ENCODE measurements at regions not wholly inside any gene's neighbourhood (a gene's known extent, or its start where the extent isn't known, plus 50 kb on each side); places are given as distances from the start of the nearest gene placed in this dataset.

DNA sequence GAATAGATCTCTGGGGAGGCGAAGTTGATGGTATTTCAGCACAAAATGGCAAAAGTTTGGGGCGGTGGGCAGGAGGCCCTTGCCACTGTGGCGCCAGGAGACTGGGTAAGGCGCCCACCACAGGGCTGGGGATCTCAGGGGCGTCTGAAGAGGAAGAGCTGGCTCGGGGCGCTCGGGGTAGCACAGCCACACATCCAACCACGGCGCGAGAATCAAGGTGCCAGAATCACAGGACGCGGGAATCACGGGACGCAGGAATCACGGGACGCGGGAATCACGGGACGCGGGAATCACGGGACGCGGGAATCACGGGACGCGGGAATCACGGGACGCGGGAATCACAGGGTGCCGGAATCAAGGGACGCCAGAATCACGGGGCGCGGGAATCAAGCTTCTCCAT lies 174.4 kb downstream of the TMEM18 start:
- no peak overlapping the region for H4K91ac ChIP-seq (ENCODE audit: low read depth, low read length, poor library complexity)
- no peaks in the 10 kb centered on the region for H3K79me1 ChIP-seq (ENCODE audit: low read depth, low read length)
- H3K23ac ChIP-seq (ENCODE audit: low read depth, low read length, poor library complexity): no peak overlapping the region
- DNase-seq (ENCODE audit: low spot score): no peak
- WGBS, 2 donors (ENCODE audit: extremely low coverage in 2 of 2, insufficient read length in 2 of 2, insufficient replicate concordance in 1 of 2): no CpG with 5 or more reads among the region's 35 CpGs
- H3K9me3 ChIP-seq (replicated peaks in 1 of 2; ENCODE audit: control insufficient read depth in 2 of 2, insufficient read depth in 1 of 2, low read depth in 1 of 2, low read length in 2 of 2): peaks cover 0 to 1% of the 10 kb centered on the region in 2 donors
- H2BK12ac ChIP-seq (ENCODE audit: low read length): no peak overlapping the region
- no peak overlapping the region for H3K4ac ChIP-seq (ENCODE audit: low read length)
- peaks cover 0 to 3% (median 0%) of the 10 kb centered on the region in 3 experiments for H3K27me3 ChIP-seq (ENCODE audit: control insufficient read depth in 3 of 3, insufficient read depth in 3 of 3, low read depth in 1 of 3, low read length in 3 of 3)
- H3K4me2 ChIP-seq (ENCODE audit: insufficient read depth, low read length, poor library complexity, severe bottlenecking): no peak overlapping the region
- no peak overlapping the region for H3K18ac ChIP-seq (ENCODE audit: low read length)
- H4K8ac ChIP-seq (ENCODE audit: low read depth, low read length): no peak overlapping the region
- no peak overlapping the region for H2BK5ac ChIP-seq (ENCODE audit: low read length)
- peaks cover 13 to 22% of the 10 kb centered on the region in 2 donors for H3K4me1 ChIP-seq (ENCODE audit: control insufficient read depth in 2 of 2, insufficient read depth in 1 of 2, low read depth in 1 of 2, low read length in 2 of 2)
- no peak overlapping the region for H3K27ac ChIP-seq (replicated peaks; ENCODE audit: low read length)
- H2BK120ac ChIP-seq (ENCODE audit: low read depth, low read length): no peak overlapping the region
- no peaks in the 10 kb centered on the region for H3K36me3 ChIP-seq (replicated peaks in 1 of 2; ENCODE audit: control insufficient read depth in 2 of 2, insufficient read depth in 2 of 2, low read length in 2 of 2)
- no peak overlapping the region for H3K4me3 ChIP-seq (ENCODE audit: low read length in 2 of 2)
- no peak overlapping the region for H2AK5ac ChIP-seq (ENCODE audit: low read depth, low read length)
- H3K14ac ChIP-seq (ENCODE audit: low read length): no peak overlapping the region
- no peak overlapping the region for H2BK15ac ChIP-seq (ENCODE audit: low read length)
- no peak overlapping the region for H3K9ac ChIP-seq (ENCODE audit: low read depth, low read length, poor library complexity)
- H2AFZ ChIP-seq (ENCODE audit: low read length): no peak overlapping the region

DNA sequence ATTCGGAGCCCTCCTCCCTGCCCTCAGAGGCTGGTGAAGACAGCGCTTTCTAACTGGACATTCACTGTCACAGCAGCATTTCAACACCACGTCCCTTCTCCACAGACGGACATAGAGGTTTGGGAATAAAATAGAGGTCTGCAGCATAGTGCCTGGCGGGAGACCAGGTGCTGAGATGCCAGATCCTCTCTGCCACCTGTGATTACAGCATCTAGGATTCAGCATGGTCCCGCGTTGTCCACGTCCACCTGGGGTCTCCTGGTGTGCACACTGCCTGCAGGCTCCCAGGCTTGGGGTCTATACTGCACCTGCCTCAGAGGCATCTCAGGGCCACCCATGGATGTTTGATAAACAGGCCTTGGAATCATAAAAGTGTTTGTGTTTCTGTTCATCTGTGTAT lies 175.5 kb downstream of the TMEM18 start:
- Histone ChIP-seq H3K14ac (ENCODE audit: low read length) (no peak overlapping the region), H3K79me1 (ENCODE audit: low read depth, low read length) (no peaks in the 10 kb centered on the region), H4K8ac (ENCODE audit: low read depth, low read length) (no peak overlapping the region), H3K23ac (ENCODE audit: low read depth, low read length, poor library complexity) (no peak overlapping the region), H2AK5ac (ENCODE audit: low read depth, low read length) (no peak overlapping the region), H2AFZ (ENCODE audit: low read length) (no peak overlapping the region), H2BK5ac (ENCODE audit: low read length) (no peak overlapping the region), H3K4me2 (ENCODE audit: insufficient read depth, low read length, poor library complexity, severe bottlenecking) (no peak overlapping the region), H3K4ac (ENCODE audit: low read length) (no peak overlapping the region), H2BK12ac (ENCODE audit: low read length) (no peak overlapping the region), H3K9me3 (replicated peaks in 1 of 2; ENCODE audit: control insufficient read depth in 2 of 2, insufficient read depth in 1 of 2, low read depth in 1 of 2, low read length in 2 of 2) (peaks cover 0 to 1% of the 10 kb centered on the region in 2 donors), H3K4me3 (ENCODE audit: low read length in 2 of 2) (no peak overlapping the region), H4K91ac (ENCODE audit: low read depth, low read length, poor library complexity) (no peak overlapping the region), H3K9ac (ENCODE audit: low read depth, low read length, poor library complexity) (no peak overlapping the region), H3K27ac (replicated peaks; ENCODE audit: low read length) (no peak overlapping the region), H3K4me1 (ENCODE audit: control insufficient read depth in 2 of 2, insufficient read depth in 1 of 2, low read depth in 1 of 2, low read length in 2 of 2) (peaks cover 12 to 17% of the 10 kb centered on the region in 2 donors), H2BK120ac (ENCODE audit: low read depth, low read length) (no peak overlapping the region), H2BK15ac (ENCODE audit: low read length) (no peak overlapping the region), H3K27me3 (ENCODE audit: control insufficient read depth in 3 of 3, insufficient read depth in 3 of 3, low read depth in 1 of 3, low read length in 3 of 3) (peaks cover 0 to 2% (median 0%) of the 10 kb centered on the region in 3 experiments), H3K36me3 (replicated peaks in 1 of 2; ENCODE audit: control insufficient read depth in 2 of 2, insufficient read depth in 2 of 2, low read length in 2 of 2) (no peaks in the 10 kb centered on the region), H3K18ac (ENCODE audit: low read length) (peak overlapping the region; percentile 15)
- DNase-seq (ENCODE audit: low spot score): no peak
- WGBS, 2 donors (ENCODE audit: extremely low coverage in 2 of 2, insufficient read length in 2 of 2, insufficient replicate concordance in 1 of 2): no CpG with 5 or more reads among the region's 8 CpGs

DNA sequence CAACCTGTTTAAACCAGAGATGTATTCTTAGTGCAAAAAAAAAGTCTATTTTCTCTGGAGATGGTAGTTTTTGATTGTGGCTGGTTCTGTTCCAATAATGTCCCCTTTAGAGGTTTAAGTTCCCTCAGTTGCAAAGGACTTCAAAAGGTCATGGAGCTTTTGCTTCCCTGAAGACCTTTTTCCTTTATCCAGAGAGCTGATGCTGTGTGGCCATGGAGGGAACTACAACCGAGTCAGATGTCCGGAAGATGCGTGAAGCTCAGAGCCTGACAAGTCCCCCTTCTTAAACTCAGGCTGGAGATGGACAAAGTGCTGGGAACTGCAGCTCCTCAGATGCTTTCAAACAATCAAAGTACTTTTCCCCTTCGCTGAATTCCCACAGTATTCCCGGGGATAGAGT lies 176.1 kb downstream of the TMEM18 start:
- Histone ChIP-seq H3K27me3 (ENCODE audit: control insufficient read depth in 3 of 3, insufficient read depth in 3 of 3, low read depth in 1 of 3, low read length in 3 of 3) (peaks cover 0 to 2% (median 0%) of the 10 kb centered on the region in 3 experiments), H3K27ac (replicated peaks; ENCODE audit: low read length) (no peak overlapping the region), H3K36me3 (replicated peaks in 1 of 2; ENCODE audit: control insufficient read depth in 2 of 2, insufficient read depth in 2 of 2, low read length in 2 of 2) (no peaks in the 10 kb centered on the region), H4K8ac (ENCODE audit: low read depth, low read length) (no peak overlapping the region), H2BK120ac (ENCODE audit: low read depth, low read length) (no peak overlapping the region), H3K79me1 (ENCODE audit: low read depth, low read length) (no peaks in the 10 kb centered on the region), H3K14ac (ENCODE audit: low read length) (no peak overlapping the region), H3K4me3 (ENCODE audit: low read length in 2 of 2) (no peak overlapping the region), H2AFZ (ENCODE audit: low read length) (no peak overlapping the region), H3K23ac (ENCODE audit: low read depth, low read length, poor library complexity) (no peak overlapping the region), H3K18ac (ENCODE audit: low read length) (no peak overlapping the region), H2BK15ac (ENCODE audit: low read length) (no peak overlapping the region), H3K9ac (ENCODE audit: low read depth, low read length, poor library complexity) (no peak overlapping the region), H2BK12ac (ENCODE audit: low read length) (no peak overlapping the region), H2BK5ac (ENCODE audit: low read length) (no peak overlapping the region), H3K9me3 (replicated peaks in 1 of 2; ENCODE audit: control insufficient read depth in 2 of 2, insufficient read depth in 1 of 2, low read depth in 1 of 2, low read length in 2 of 2) (peaks cover 0 to 1% of the 10 kb centered on the region in 2 donors), H3K4me2 (ENCODE audit: insufficient read depth, low read length, poor library complexity, severe bottlenecking) (no peak overlapping the region), H4K91ac (ENCODE audit: low read depth, low read length, poor library complexity) (no peak overlapping the region), H3K4ac (ENCODE audit: low read length) (no peak overlapping the region), H2AK5ac (ENCODE audit: low read depth, low read length) (no peak overlapping the region), H3K4me1 (ENCODE audit: control insufficient read depth in 2 of 2, insufficient read depth in 1 of 2, low read depth in 1 of 2, low read length in 2 of 2) (peaks cover 8 to 12% of the 10 kb centered on the region in 2 donors)
- no CpG with 5 or more reads among the region's 5 CpGs for WGBS, 2 donors (ENCODE audit: extremely low coverage in 2 of 2, insufficient read length in 2 of 2, insufficient replicate concordance in 1 of 2)
- DNase-seq (ENCODE audit: low spot score): no peak

- Histone ChIP-seq H3K27ac (replicated peaks; ENCODE audit: low read length) (no peak overlapping the region), H3K79me1 (ENCODE audit: low read depth, low read length) (no peaks in the 10 kb centered on the region), H3K27me3 (ENCODE audit: control insufficient read depth in 3 of 3, insufficient read depth in 3 of 3, low read depth in 1 of 3, low read length in 3 of 3) (peaks cover 0 to 2% (median 0%) of the 10 kb centered on the region in 3 experiments), H3K14ac (ENCODE audit: low read length) (no peak overlapping the region), H3K4ac (ENCODE audit: low read length) (no peak overlapping the region), H3K23ac (ENCODE audit: low read depth, low read length, poor library complexity) (no peak overlapping the region), H3K4me2 (ENCODE audit: insufficient read depth, low read length, poor library complexity, severe bottlenecking) (no peak overlapping the region), H2AFZ (ENCODE audit: low read length) (no peak overlapping the region), H4K8ac (ENCODE audit: low read depth, low read length) (no peak overlapping the region), H2AK5ac (ENCODE audit: low read depth, low read length) (no peak overlapping the region), H3K4me1 (ENCODE audit: control insufficient read depth in 2 of 2, insufficient read depth in 1 of 2, low read depth in 1 of 2, low read length in 2 of 2) (peaks cover 0 to 1% of the 10 kb centered on the region in 2 donors), H3K9me3 (replicated peaks in 1 of 2; ENCODE audit: control insufficient read depth in 2 of 2, insufficient read depth in 1 of 2, low read depth in 1 of 2, low read length in 2 of 2) (peaks cover 0 to 1% of the 10 kb centered on the region in 2 donors), H3K18ac (ENCODE audit: low read length) (no peak overlapping the region), H2BK120ac (ENCODE audit: low read depth, low read length) (no peak overlapping the region), H2BK12ac (ENCODE audit: low read length) (no peak overlapping the region), H3K4me3 (ENCODE audit: low read length in 2 of 2) (no peak overlapping the region), H2BK15ac (ENCODE audit: low read length) (no peak overlapping the region), H4K91ac (ENCODE audit: low read depth, low read length, poor library complexity) (no peak overlapping the region), H3K36me3 (replicated peaks in 1 of 2; ENCODE audit: control insufficient read depth in 2 of 2, insufficient read depth in 2 of 2, low read length in 2 of 2) (no peaks in the 10 kb centered on the region), H3K9ac (ENCODE audit: low read depth, low read length, poor library complexity) (no peak overlapping the region), H2BK5ac (ENCODE audit: low read length) (no peak overlapping the region)
- no CpG with 5 or more reads among the region's 8 CpGs for WGBS, 2 donors (ENCODE audit: extremely low coverage in 2 of 2, insufficient read length in 2 of 2, insufficient replicate concordance in 1 of 2)
- no peak for DNase-seq (ENCODE audit: low spot score)
Observed at GRCh38 chr2:499726-500125, 177.5 kb downstream of the TMEM18 start.

Measured in neuronal stem cell (in vitro differentiated cells).